ENCODE measurements at regions not wholly inside any gene's neighbourhood (a gene's known extent, or its start where the extent isn't known, plus 50 kb on each side); places are given as distances from the start of the nearest gene placed in this dataset.
"Not testable (repeated sequence)": the region's sequence is repeated elsewhere in the genome, so short reads cannot be mapped to it uniquely, and the experiment has no call there.

- DNase-seq (ENCODE audit: low read depth, low spot score) = no peak
These were observed 90.6 kb upstream of the STOX2 start for GRCh38 chr4:183814461-183814860.

- no peak for DNase-seq (ENCODE audit: low read depth, low spot score)
These were observed 89.0 kb upstream of the STOX2 start for GRCh38 chr4:183816077-183816476.

- DNase-seq (ENCODE audit: low read depth, low spot score) = no peak
These were observed 88.1 kb upstream of the STOX2 start for GRCh38 chr4:183816882-183817509.

GRCh38 chr4:183818591-183818990 is 86.5 kb upstream of the STOX2 start:
- DNase-seq (ENCODE audit: low read depth, low spot score) = not testable (repeated sequence)

GRCh38 chr4:183821076-183821853 is 83.8 kb upstream of the STOX2 start:
- DNase-seq (ENCODE audit: low read depth, low spot score) = no peak

GRCh38 chr4:183823434-183823833 is 81.7 kb upstream of the STOX2 start:
- DNase-seq (ENCODE audit: low read depth, low spot score) = peak; percentile 81

- no peak for DNase-seq (ENCODE audit: low read depth, low spot score)
These were observed 79.8 kb upstream of the STOX2 start for GRCh38 chr4:183825346-183825745.

- no peak for DNase-seq (ENCODE audit: low read depth, low spot score)
These were observed 78.6 kb upstream of the STOX2 start for GRCh38 chr4:183826461-183826860.

- no peak for DNase-seq (ENCODE audit: low read depth, low spot score)
These were observed 77.0 kb upstream of the STOX2 start for GRCh38 chr4:183828125-183828524.

- DNase-seq (ENCODE audit: low read depth, low spot score) = no peak
These were observed 76.3 kb upstream of the STOX2 start for GRCh38 chr4:183828839-183829238.

- DNase-seq (ENCODE audit: low read depth, low spot score) = no peak
These were observed 74.6 kb upstream of the STOX2 start for GRCh38 chr4:183830438-183830985.

- no peak for DNase-seq (ENCODE audit: low read depth, low spot score)
These were observed 74.1 kb upstream of the STOX2 start for GRCh38 chr4:183831026-183831446.

GRCh38 chr4:183831683-183832082 is 73.4 kb upstream of the STOX2 start:
- no peak for DNase-seq (ENCODE audit: low read depth, low spot score)

GRCh38 chr4:183832776-183833450 is 72.2 kb upstream of the STOX2 start:
- no peak for DNase-seq (ENCODE audit: low read depth, low spot score)

GRCh38 chr4:183834252-183834651 is 70.9 kb upstream of the STOX2 start:
- no peak for DNase-seq (ENCODE audit: low read depth, low spot score)

GRCh38 chr4:183837222-183837621 is 67.9 kb upstream of the STOX2 start:
- DNase-seq (ENCODE audit: low read depth, low spot score) = no peak

GRCh38 chr4:183838987-183839712 is 66.0 kb upstream of the STOX2 start:
- DNase-seq (ENCODE audit: low read depth, low spot score) = peak; percentile 44

- peak; percentile 80 for DNase-seq (ENCODE audit: low read depth, low spot score)
These were observed 64.8 kb upstream of the STOX2 start for GRCh38 chr4:183840311-183840710.

- DNase-seq (ENCODE audit: low read depth, low spot score) = no peak
These were observed 64.1 kb upstream of the STOX2 start for GRCh38 chr4:183841001-183841400.

GRCh38 chr4:183842129-183842528 is 63.0 kb upstream of the STOX2 start:
- no peak for DNase-seq (ENCODE audit: low read depth, low spot score)

GRCh38 chr4:183843248-183843671 is 61.8 kb upstream of the STOX2 start:
- no peak for DNase-seq (ENCODE audit: low read depth, low spot score)

- no peak for DNase-seq (ENCODE audit: low read depth, low spot score)
These were observed 58.2 kb upstream of the STOX2 start for GRCh38 chr4:183846951-183847350.

Data from ELF-1 (cell line).